Mucosa of stomach (tissue), 1 donor: ENCODE measurements at regions not wholly inside any gene's neighbourhood (a gene's known extent, or its start where the extent isn't known, plus 50 kb on each side); places are given as distances from the start of the nearest gene placed in this dataset.

ENCODE experiments used
- H3K27me3 ChIP-seq: one replicate; pipeline ENCODE4 v1.7.0; 2013; ENCODE audit warnings: mild to moderate bottlenecking, low read length; ENCODE audit not compliant: control insufficient read depth, insufficient read depth
- H3K36me3 ChIP-seq: one replicate; pipeline ENCODE4 v1.7.0; 2013; ENCODE audit warnings: low read length; ENCODE audit not compliant: control insufficient read depth, insufficient read depth
- H3K4me1 ChIP-seq: one replicate; pipeline ENCODE4 v1.7.0; 2013; ENCODE audit warnings: mild to moderate bottlenecking, low read length; ENCODE audit not compliant: control insufficient read depth, insufficient read depth
- H3K4me3 ChIP-seq: one replicate; pipeline ENCODE4 v1.7.0; 2013; ENCODE audit warnings: low read length
- H3K9ac ChIP-seq: one replicate; pipeline ENCODE4 v1.7.0; 2013; ENCODE audit warnings: mild to moderate bottlenecking, low read length, moderate library complexity
- H3K9me3 ChIP-seq: one replicate; pipeline ENCODE4 v1.7.0; 2013; ENCODE audit warnings: mild to moderate bottlenecking, low read length, moderate library complexity; ENCODE audit not compliant: control insufficient read depth
- donor health status: Pancreatic carcinoma.

- no peaks in the 10 kb centered on the region for H3K9me3 ChIP-seq
- H3K36me3 ChIP-seq = no peaks in the 10 kb centered on the region
- no peaks in the 10 kb centered on the region for H3K4me1 ChIP-seq
- no peak overlapping the region for H3K4me3 ChIP-seq
- H3K9ac ChIP-seq = no peak overlapping the region
- H3K27me3 ChIP-seq = no peaks in the 10 kb centered on the region
Observed at GRCh38 chr14:104352493-104353220, 214.3 kb downstream of the KIF26A start.

GRCh38 chr14:104353221-104353920 is 215.0 kb downstream of the KIF26A start:
- H3K27me3 ChIP-seq = no peaks in the 10 kb centered on the region
- H3K9me3 ChIP-seq = no peaks in the 10 kb centered on the region
- H3K9ac ChIP-seq = no peak overlapping the region
- H3K4me3 ChIP-seq = no peak overlapping the region
- no peaks in the 10 kb centered on the region for H3K4me1 ChIP-seq
- H3K36me3 ChIP-seq = no peaks in the 10 kb centered on the region

- Histone ChIP-seq H3K9me3 (no peaks in the 10 kb centered on the region), H3K36me3 (no peaks in the 10 kb centered on the region), H3K27me3 (no peaks in the 10 kb centered on the region), H3K9ac (no peak overlapping the region), H3K4me1 (no peaks in the 10 kb centered on the region), H3K4me3 (no peak overlapping the region)
Observed at GRCh38 chr14:104353921-104354701, 215.7 kb downstream of the KIF26A start.

- Histone ChIP-seq H3K27me3 (no peaks in the 10 kb centered on the region), H3K9ac (no peak overlapping the region), H3K9me3 (no peaks in the 10 kb centered on the region), H3K4me1 (no peaks in the 10 kb centered on the region), H3K4me3 (no peak overlapping the region), H3K36me3 (no peaks in the 10 kb centered on the region)
Observed at GRCh38 chr14:104355101-104356019, 217.0 kb downstream of the KIF26A start.

GRCh38 chr14:104356020-104356737 is 217.8 kb downstream of the KIF26A start:
- H3K4me3 ChIP-seq = no peak overlapping the region
- no peaks in the 10 kb centered on the region for H3K9me3 ChIP-seq
- H3K4me1 ChIP-seq = no peaks in the 10 kb centered on the region
- H3K9ac ChIP-seq = no peak overlapping the region
- H3K36me3 ChIP-seq = no peaks in the 10 kb centered on the region
- no peaks in the 10 kb centered on the region for H3K27me3 ChIP-seq

- Histone ChIP-seq H3K4me1 (peaks cover 4% of the 10 kb centered on the region), H3K36me3 (no peaks in the 10 kb centered on the region), H3K9me3 (no peaks in the 10 kb centered on the region), H3K4me3 (no peak overlapping the region), H3K9ac (no peak overlapping the region), H3K27me3 (no peaks in the 10 kb centered on the region)
Observed at GRCh38 chr14:104356738-104357688, 218.6 kb downstream of the KIF26A start.

GRCh38 chr14:104357689-104358527 is 219.5 kb downstream of the KIF26A start:
- Histone ChIP-seq H3K9me3 (no peaks in the 10 kb centered on the region), H3K27me3 (peaks cover 3% of the 10 kb centered on the region), H3K36me3 (no peaks in the 10 kb centered on the region), H3K9ac (no peak overlapping the region), H3K4me3 (no peak overlapping the region), H3K4me1 (peaks cover 13% of the 10 kb centered on the region)

GRCh38 chr14:104358528-104359300 is 220.3 kb downstream of the KIF26A start:
- H3K27me3 ChIP-seq = peaks cover 3% of the 10 kb centered on the region
- no peak overlapping the region for H3K4me3 ChIP-seq
- no peaks in the 10 kb centered on the region for H3K36me3 ChIP-seq
- peaks cover 21% of the 10 kb centered on the region for H3K4me1 ChIP-seq
- H3K9ac ChIP-seq = no peak overlapping the region
- no peaks in the 10 kb centered on the region for H3K9me3 ChIP-seq

GRCh38 chr14:104359301-104359968 is 220.1 kb upstream of the C14orf180 start:
- peaks cover 3% of the 10 kb centered on the region for H3K27me3 ChIP-seq

More at GRCh38 chr14:104359301-104359968, 220.1 kb upstream of the C14orf180 start:
- Histone ChIP-seq H3K4me3 (no peak overlapping the region), H3K4me1 (peaks cover 26% of the 10 kb centered on the region), H3K9me3 (no peaks in the 10 kb centered on the region), H3K9ac (no peak overlapping the region), H3K36me3 (no peaks in the 10 kb centered on the region)
